ENCODE measurements at regions not wholly inside any gene's neighbourhood (a gene's known extent, or its start where the extent isn't known, plus 50 kb on each side); places are given as distances from the start of the nearest gene placed in this dataset.

- TF ChIP-seq POLR2A (IDR thresholded peaks at IDR 0.05): no peak
- TF ChIP-seq CTCF (IDR thresholded peaks at IDR 0.05): no peak
These were observed 200.5 kb upstream of the OR4E1 start for GRCh38 chr14:21874167-21874566.
